HepG2 (cell line): ENCODE measurements at regions not wholly inside any gene's neighbourhood (a gene's known extent, or its start where the extent isn't known, plus 50 kb on each side); places are given as distances from the start of the nearest gene placed in this dataset.

Source experiments
- CTCF ChIP-seq: sonication (generic); formaldehyde crosslinking; IDR thresholded peaks from 2 replicates; pipeline ENCODE4 v1.5.0; 2020; ENCODE audit warnings: mild to moderate bottlenecking, missing genetic modification reagents, moderate library complexity
- FOSL2 ChIP-seq: sonication (generic); formaldehyde crosslinking; IDR thresholded peaks from 2 replicates; pipeline ENCODE4 v1.4.0; 2020; ENCODE audit warnings: missing genetic modification reagents
- RAD51 ChIP-seq: fragments of 450-650 bp; IDR thresholded peaks from 2 replicates; pipeline ENCODE4 v1.6.1; 2016; ENCODE audit warnings: borderline replicate concordance
- TEF ChIP-seq: sonication (generic); formaldehyde crosslinking; IDR thresholded peaks from 2 replicates; pipeline ENCODE4 v1.5.0; 2020; ENCODE audit warnings: missing genetic modification reagents
- ZNF276 ChIP-seq: sonication (generic); formaldehyde crosslinking; IDR thresholded peaks from 2 replicates; pipeline ENCODE4 v1.4.0; 2020; ENCODE audit warnings: mild to moderate bottlenecking, low read depth, missing genetic modification reagents
- ZSCAN21 ChIP-seq: sonication (generic); formaldehyde crosslinking; IDR thresholded peaks from 2 replicates; pipeline ENCODE4 v1.8.0; 2022; ENCODE audit warnings: mild to moderate bottlenecking, missing genetic modification reagents, moderate library complexity, borderline replicate concordance

GRCh38 chr12:97923546-97923945 lies 460.9 kb downstream of the RMST start:
- TF ChIP-seq CTCF (CRISPR knock-in tag) (no peak), FOSL2 (CRISPR knock-in tag) (no peak), RAD51 (no peak), ZSCAN21 (no peak), TEF (CRISPR knock-in tag) (no peak), ZNF276 (CRISPR knock-in tag) (no peak)
